B cell (primary cell): ENCODE measurements at regions not wholly inside any gene's neighbourhood (a gene's known extent, or its start where the extent isn't known, plus 50 kb on each side); places are given as distances from the start of the nearest gene placed in this dataset.

Experiments used
- ATAC-seq: fragments of 200-7000 bp; cut with Tn5 transposase; one replicate; pipeline ENCODE4 v1.10.0; 2021; ENCODE audit warnings: low read depth, mild to moderate bottlenecking, moderate number of reproducible peaks, moderate library complexity
- CTCF ChIA-PET: fragments of 350-600 bp; sonication (Branson Sonifier 250); formaldehyde crosslinking; loops from one replicate; lab custom pipeline; 2021; ENCODE audit warnings: antibody characterized with exemption, inconsistent platforms; lab: Charles Lee
- POLR2A ChIA-PET: fragments of 350-600 bp; sonication (Branson Sonifier 250); formaldehyde crosslinking; loops from one replicate; lab custom pipeline; 2021; ENCODE audit warnings: antibody characterized with exemption; lab: Charles Lee
- DNase-seq: peaks from one replicate; pipeline ENCODE4 v3.0.0; 2013
- H2AFZ ChIP-seq: 2 replicates; pipeline ENCODE4 v1.6.1; 2012; ENCODE audit warnings: mild to moderate bottlenecking, low read depth, low read length; ENCODE audit not compliant: insufficient read depth, poor library complexity, severe bottlenecking
- H3K27ac ChIP-seq, 2 donors: 1 replicate in 1 of 2; 2 replicates in 1 of 2; pipeline ENCODE4 v1.5.1; 2012 to 2013; ENCODE audit warnings: low read length in 2 of 2, mild to moderate bottlenecking in 2 of 2, moderate library complexity in 1 of 2
- H3K27me3 ChIP-seq, 4 experiments: fragments of 200-600 bp in 1 of 4; sonication (generic) in 1 of 4; replicated peaks in 1 of 4; 1 replicate in 2 of 4; 2 replicates in 2 of 4; pipeline versions ENCODE4 v1.6.1 to v1.7.0; 2013 to 2016; ENCODE audit warnings: low read length in 3 of 4, mild to moderate bottlenecking in 2 of 4, mixed read lengths in 1 of 4, moderate library complexity in 1 of 4; ENCODE audit not compliant: insufficient read depth in 4 of 4, control insufficient read depth in 3 of 4; ENCODE audit errors: control extremely low read depth in 1 of 4
- H3K36me3 ChIP-seq, 2 experiments: replicated peaks in 1 of 2; 1 replicate in 1 of 2; 2 replicates in 1 of 2; pipeline versions ENCODE4 v1.6.1 to v1.7.1; 2013; ENCODE audit warnings: low read length in 1 of 2; ENCODE audit not compliant: insufficient read depth in 2 of 2, control insufficient read depth in 1 of 2; ENCODE audit errors: control extremely low read depth in 1 of 2, extremely low read depth in 1 of 2
- H3K4me1 ChIP-seq, 2 donors: fragments of 200-600 bp in 1 of 2; sonication (generic) in 1 of 2; 1 replicate in 1 of 2; 2 replicates in 1 of 2; pipeline versions ENCODE4 v1.5.1 to v1.6.1; 2013 to 2017; ENCODE audit warnings: low read length in 2 of 2; ENCODE audit not compliant: control insufficient read depth in 2 of 2, insufficient read depth in 2 of 2
- H3K4me2 ChIP-seq: replicated peaks from 2 replicates; pipeline ENCODE3; 2012; ENCODE audit warnings: mild to moderate bottlenecking, low read depth, low read length; ENCODE audit not compliant: poor library complexity, severe bottlenecking
- H3K4me3 ChIP-seq, 5 experiments: fragments of 200-600 bp in 1 of 5; sonication (generic) in 1 of 5; 1 replicate in 3 of 5; 2 replicates in 2 of 5; pipeline versions ENCODE4 v1.5.1 to v1.7.0; 2011 to 2016; ENCODE audit warnings: low read length in 4 of 5, mild to moderate bottlenecking in 4 of 5, low read depth in 2 of 5, control low read depth in 1 of 5, moderate library complexity in 1 of 5; ENCODE audit not compliant: insufficient read depth in 1 of 5; ENCODE audit errors: control extremely low read depth in 1 of 5, extremely low read depth in 1 of 5
- H3K79me2 ChIP-seq: fragments of 200-600 bp; sonication (generic); one replicate; pipeline ENCODE4 v1.6.0; 2016; ENCODE audit warnings: low read length; ENCODE audit not compliant: control insufficient read depth, insufficient read depth
- H3K9ac ChIP-seq: fragments of 200-600 bp; sonication (generic); 2 replicates; pipeline ENCODE4 v1.6.1; 2017; ENCODE audit warnings: mild to moderate bottlenecking, low read length, moderate library complexity
- H3K9me3 ChIP-seq, 3 donors: one replicate each; pipeline versions ENCODE4 v1.6.1 to v1.7.1; 2013; ENCODE audit warnings: low read length in 2 of 3; ENCODE audit not compliant: control insufficient read depth in 2 of 3, insufficient read depth in 1 of 3; ENCODE audit errors: control extremely low read depth in 1 of 3
- H4K20me1 ChIP-seq: 2 replicates; pipeline ENCODE4 v1.6.0; 2012; ENCODE audit warnings: mild to moderate bottlenecking, low read length; ENCODE audit not compliant: insufficient read depth, control insufficient read depth, poor library complexity, severe bottlenecking
- H3K27ac Mint-ChIP-seq: one replicate; pipeline ENCODE4 v1.8.0; 2021; ENCODE audit warnings: mixed read lengths
- H3K27me3 Mint-ChIP-seq: one replicate; pipeline ENCODE4 v1.8.0; 2021; ENCODE audit warnings: mixed read lengths
- H3K4me1 Mint-ChIP-seq: one replicate; pipeline ENCODE4 v1.8.0; 2021; ENCODE audit warnings: mixed read lengths
- H3K4me3 Mint-ChIP-seq: one replicate; pipeline ENCODE4 v1.8.0; 2021; ENCODE audit warnings: mixed read lengths
- H3K9me3 Mint-ChIP-seq: one replicate; pipeline ENCODE4 v1.8.0; 2022; ENCODE audit warnings: mixed read lengths; ENCODE audit not compliant: insufficient read depth
- EZH2 ChIP-seq: IDR thresholded peaks from 2 replicates; pipeline ENCODE4 v1.6.1; 2012; ENCODE audit warnings: borderline replicate concordance, low read depth, mild to moderate bottlenecking, moderate library complexity, low read length; ENCODE audit not compliant: insufficient read depth, poor library complexity, severe bottlenecking
- WGBS: methylation state at CpG from one replicate; pipeline ENCODE4 v1.1.5; 2013; ENCODE audit warnings: missing lambda C conversion rate; ENCODE audit not compliant: insufficient coverage; 5-methylcytosine and 5-hydroxymethylcytosine counted together
- intact Hi-C: fragments of 100-400 bp; cut with micrococcal nuclease; formaldehyde crosslinking; loops from one replicate; pipeline ENCODE4 v1.10.0; 2022
- TF ChIP-seq, protein P1 (sequence below): fragments of 200-600 bp; IDR thresholded peaks from one replicate; pipeline ENCODE4 v1.8.0; 2022; ENCODE audit warnings: antibody characterized with exemption, mild to moderate bottlenecking

DNA sequence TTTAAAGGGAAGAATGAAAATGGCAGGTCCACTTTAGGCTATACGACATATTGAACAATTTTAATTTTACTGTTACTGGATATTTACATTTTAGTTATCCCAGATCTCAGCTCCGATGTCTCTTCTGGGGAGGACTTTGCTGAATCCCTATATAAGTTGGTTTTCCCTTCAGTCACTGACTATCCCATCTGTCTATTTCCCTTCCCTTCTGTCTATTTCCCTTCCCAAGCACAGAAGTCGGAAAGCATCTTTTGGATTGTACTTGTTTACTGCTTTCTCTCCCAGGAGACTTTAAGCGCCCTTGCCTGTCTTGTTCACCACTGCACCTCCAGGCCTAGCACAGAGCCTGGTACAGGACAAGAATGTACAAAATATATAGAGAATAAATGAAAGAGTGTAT, 165.8 kb upstream of the SALL4 start:
- no peak overlapping the region for H3K9ac ChIP-seq
- peaks cover 3% of the 10 kb centered on the region for H3K27me3 Mint-ChIP-seq
- H3K9me3 Mint-ChIP-seq, result no peaks in the 10 kb centered on the region
- WGBS, result no CpG with 5 or more reads among the region's 4 CpGs
- DNase-seq (no peak), ATAC-seq (no peak)
- H3K27ac Mint-ChIP-seq, result no peak overlapping the region
- H2AFZ ChIP-seq, result no peak overlapping the region
- TF ChIP-seq, protein P1, sequence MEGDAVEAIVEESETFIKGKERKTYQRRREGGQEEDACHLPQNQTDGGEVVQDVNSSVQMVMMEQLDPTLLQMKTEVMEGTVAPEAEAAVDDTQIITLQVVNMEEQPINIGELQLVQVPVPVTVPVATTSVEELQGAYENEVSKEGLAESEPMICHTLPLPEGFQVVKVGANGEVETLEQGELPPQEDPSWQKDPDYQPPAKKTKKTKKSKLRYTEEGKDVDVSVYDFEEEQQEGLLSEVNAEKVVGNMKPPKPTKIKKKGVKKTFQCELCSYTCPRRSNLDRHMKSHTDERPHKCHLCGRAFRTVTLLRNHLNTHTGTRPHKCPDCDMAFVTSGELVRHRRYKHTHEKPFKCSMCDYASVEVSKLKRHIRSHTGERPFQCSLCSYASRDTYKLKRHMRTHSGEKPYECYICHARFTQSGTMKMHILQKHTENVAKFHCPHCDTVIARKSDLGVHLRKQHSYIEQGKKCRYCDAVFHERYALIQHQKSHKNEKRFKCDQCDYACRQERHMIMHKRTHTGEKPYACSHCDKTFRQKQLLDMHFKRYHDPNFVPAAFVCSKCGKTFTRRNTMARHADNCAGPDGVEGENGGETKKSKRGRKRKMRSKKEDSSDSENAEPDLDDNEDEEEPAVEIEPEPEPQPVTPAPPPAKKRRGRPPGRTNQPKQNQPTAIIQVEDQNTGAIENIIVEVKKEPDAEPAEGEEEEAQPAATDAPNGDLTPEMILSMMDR, result no peak
- no peak for TF ChIP-seq EZH2
- no peak overlapping the region for H3K4me3 Mint-ChIP-seq
- no peaks in the 10 kb centered on the region for H3K79me2 ChIP-seq
- no peak overlapping the region for H3K27ac ChIP-seq
- ChIA-PET POLR2A (no interaction called here), CTCF (no interaction called here)
- no peaks in the 10 kb centered on the region for H3K9me3 ChIP-seq
- no peak overlapping the region for H3K4me3 ChIP-seq
- no peaks in the 10 kb centered on the region for H3K4me1 Mint-ChIP-seq
- H3K36me3 ChIP-seq, result no peaks in the 10 kb centered on the region
- H4K20me1 ChIP-seq, result no peaks in the 10 kb centered on the region
- no peaks in the 10 kb centered on the region for H3K27me3 ChIP-seq
- H3K4me1 ChIP-seq, result no peaks in the 10 kb centered on the region
- H3K4me2 ChIP-seq, result no peak overlapping the region
- intact Hi-C loops, result loop anchor here (5.0 kb wide), 1 partner anchor 981 kb away; no protein-coding TSS in a partner anchor

DNA sequence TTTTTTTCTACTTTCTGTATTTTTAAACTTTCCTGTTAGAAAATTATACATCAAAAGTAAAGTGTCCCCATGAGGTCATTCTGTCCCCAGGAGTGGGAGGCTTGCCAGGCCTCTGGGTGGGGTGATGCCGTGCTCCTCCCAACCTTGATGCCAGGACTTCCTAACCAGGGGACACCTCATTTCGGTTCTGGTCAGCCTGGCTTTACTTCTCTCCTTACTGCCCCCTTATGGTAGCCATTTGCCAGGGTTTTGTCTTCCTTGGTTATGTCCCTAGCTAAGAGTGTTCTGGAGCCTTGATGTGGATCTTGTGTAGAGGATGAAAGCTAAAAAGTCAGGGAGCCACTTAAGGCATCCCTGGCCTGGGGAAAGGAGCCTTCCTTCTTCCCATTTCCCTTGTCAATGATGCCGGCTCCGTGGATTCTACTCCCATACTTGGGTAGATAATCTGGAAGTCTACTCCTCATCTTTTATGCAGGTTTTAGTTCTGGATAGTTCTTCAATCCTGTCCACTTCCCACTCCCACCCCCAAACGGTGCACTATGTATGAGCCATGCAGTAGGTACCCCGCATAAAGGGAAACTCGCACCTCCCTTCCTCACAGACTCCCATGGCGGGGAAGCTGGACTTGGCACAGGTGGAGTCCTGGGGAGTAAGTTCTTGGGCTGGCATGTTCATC, 164.1 kb upstream of the SALL4 start:
- ChIA-PET CTCF (interaction anchor here (0.7 to 2.0 kb wide), 3 partner anchors 146 to 979 kb away, joined by 3 to 9 read pairs (median 5); no protein-coding TSS in a partner anchor), POLR2A (no interaction called here)
- Histone ChIP-seq H3K27ac (no peak overlapping the region), H3K9me3 (no peaks in the 10 kb centered on the region), H3K4me1 (no peaks in the 10 kb centered on the region), H3K27me3 (no peaks in the 10 kb centered on the region), H3K79me2 (no peaks in the 10 kb centered on the region), H3K36me3 (no peaks in the 10 kb centered on the region), H3K9ac (no peak overlapping the region), H3K4me3 (no peak overlapping the region), H2AFZ (no peak overlapping the region), H3K4me2 (no peak overlapping the region), H4K20me1 (no peaks in the 10 kb centered on the region)
- peaks cover 3% of the 10 kb centered on the region for H3K27me3 Mint-ChIP-seq
- H3K9me3 Mint-ChIP-seq, result no peaks in the 10 kb centered on the region
- no peaks in the 10 kb centered on the region for H3K4me1 Mint-ChIP-seq
- no peak for ATAC-seq
- no peak overlapping the region for H3K27ac Mint-ChIP-seq
- intact Hi-C loops, result loop anchor here (5.0 kb wide), 1 partner anchor 979 kb away; no protein-coding TSS in a partner anchor
- TF ChIP-seq, protein P1, result peak; percentile 20
- no peak for TF ChIP-seq EZH2
- peak; percentile 8 for DNase-seq
- WGBS, result 0% methylated on average over 1 of the region's 8 CpGs
- H3K4me3 Mint-ChIP-seq, result no peak overlapping the region
